HG03103 (cell line): ENCODE measurements at regions not wholly inside any gene's neighbourhood (a gene's known extent, or its start where the extent isn't known, plus 50 kb on each side); places are given as distances from the start of the nearest gene placed in this dataset.

Source experiments
- ATAC-seq: cut with Tn5 transposase; IDR thresholded peaks from one replicate; pipeline ENCODE4 v1.9.1; 2021; ENCODE audit warnings: low read depth; ENCODE audit not compliant: unreplicated experiment

DNA sequence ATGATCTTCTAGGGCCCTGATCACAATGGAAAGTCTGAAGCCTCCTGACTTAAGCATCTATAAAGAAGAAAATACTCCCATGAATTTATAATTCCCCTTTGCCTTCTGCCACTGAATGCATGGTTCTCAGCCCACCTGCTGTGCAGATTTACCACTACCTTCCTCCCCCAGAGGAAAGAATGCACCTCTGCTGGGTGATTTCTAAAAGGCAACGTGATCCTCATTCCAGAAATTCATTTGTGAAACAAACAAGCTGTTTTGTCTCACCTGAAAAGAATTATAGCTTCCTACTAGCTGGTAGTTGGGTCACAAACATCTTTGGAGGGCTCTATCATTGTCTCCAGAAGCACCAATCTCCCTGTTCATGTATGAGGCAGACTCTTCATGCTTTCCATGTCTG lies 320.2 kb downstream of the CDC14C start:
- ATAC-seq: no peak

DNA sequence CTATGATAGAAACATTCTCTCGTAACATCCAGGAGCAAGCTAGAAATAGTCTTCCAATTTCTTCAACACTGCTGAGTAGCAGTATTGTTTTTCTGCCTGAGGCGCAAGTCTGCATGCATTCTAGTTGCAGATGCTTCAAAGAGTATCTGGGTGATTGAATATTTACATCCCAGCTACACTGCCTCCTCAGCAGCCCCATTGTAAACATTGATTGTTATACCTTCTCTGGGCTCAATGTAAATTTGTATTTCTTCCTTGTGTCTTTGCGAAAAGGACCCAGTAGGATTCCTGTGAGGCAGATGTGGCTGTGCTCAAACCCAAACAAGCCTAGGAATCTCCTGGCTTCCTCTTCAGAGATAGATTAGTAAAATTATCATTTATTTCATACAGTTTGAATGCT lies 320.7 kb downstream of the CDC14C start:
- no peak for ATAC-seq

GRCh38 chr7:49247759-49248158 lies 323.4 kb downstream of the CDC14C start:
- no peak for ATAC-seq

GRCh38 chr7:49255054-49255453 lies 330.7 kb downstream of the CDC14C start:
- ATAC-seq: no peak

DNA sequence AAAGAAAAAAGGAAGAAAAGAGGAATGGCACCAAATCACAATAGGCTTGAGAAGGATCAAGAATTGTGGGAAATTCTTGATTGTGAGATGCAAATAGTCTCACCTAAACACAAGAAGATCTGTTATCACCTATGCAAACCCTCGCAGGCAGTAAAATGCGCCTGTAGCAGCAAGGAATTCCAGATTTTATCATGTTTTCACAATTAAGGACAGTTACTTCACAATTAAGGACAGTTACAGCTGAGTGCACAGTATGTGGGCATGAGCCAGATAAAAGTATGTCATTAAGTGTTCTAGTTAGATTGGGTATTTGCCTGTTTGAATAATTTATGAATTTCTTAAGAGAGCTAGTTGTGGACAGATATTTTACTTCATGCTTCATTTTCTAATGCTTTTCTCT lies 336.2 kb downstream of the CDC14C start:
- no peak for ATAC-seq

- no peak for ATAC-seq
These were observed 337.6 kb downstream of the CDC14C start for GRCh38 chr7:49261928-49262327.

DNA sequence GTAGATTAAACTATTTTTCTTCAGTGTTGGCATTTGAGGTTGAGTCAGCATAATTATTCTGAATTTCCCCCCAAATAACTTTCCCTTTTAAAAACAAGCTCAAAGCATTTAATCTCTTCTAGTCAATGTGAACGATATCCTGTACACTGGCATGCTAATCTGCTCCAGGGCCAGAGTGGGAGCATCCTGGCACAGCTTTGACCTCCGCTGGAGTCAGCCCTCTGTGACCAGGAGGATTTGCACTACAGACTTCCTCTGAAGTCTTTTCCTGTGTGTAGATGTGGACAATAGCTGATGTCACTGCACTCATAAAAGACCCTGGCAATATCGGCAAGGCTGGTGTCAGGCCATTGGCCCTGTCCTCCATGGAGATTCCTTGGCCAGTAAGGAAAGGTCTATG lies 340.2 kb downstream of the CDC14C start:
- no peak for ATAC-seq

DNA sequence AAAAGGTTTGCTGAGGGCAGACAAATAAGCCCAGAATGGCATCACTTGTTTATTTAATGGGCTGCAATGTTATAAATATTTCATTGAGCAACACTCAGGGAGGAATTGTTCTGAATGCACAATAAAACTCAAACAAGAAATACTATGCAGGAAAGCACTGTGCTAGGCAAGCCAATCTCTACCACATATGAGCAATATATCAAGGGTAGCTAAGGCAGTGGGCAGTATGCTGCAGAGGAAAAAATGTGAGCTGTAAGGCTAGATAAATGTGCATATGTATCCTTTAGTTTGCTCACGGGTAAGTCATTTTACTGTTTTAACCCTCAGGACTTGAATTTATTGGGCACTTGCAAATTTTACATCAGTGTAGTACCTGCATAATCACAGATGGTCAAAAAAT lies 349.6 kb downstream of the CDC14C start:
- ATAC-seq: no peak

DNA sequence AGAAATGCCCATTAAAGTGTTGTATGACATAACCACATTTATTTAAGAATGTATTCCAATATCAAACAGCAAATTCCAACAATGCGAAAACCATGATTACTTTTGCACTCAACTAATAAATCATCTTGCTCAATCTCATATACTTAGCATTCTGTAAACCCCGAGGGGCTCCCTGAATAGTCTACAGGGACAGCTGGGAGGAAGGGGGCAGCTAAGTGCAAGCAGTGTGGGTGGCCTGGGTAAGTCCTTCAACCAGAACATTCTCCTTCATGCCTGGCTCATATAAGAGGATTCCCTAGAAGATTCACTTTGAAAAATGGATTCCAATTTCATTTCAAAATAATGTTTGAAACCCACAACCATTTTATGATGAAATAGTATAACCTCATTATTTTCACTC lies 355.5 kb downstream of the CDC14C start:
- ATAC-seq: no peak

DNA sequence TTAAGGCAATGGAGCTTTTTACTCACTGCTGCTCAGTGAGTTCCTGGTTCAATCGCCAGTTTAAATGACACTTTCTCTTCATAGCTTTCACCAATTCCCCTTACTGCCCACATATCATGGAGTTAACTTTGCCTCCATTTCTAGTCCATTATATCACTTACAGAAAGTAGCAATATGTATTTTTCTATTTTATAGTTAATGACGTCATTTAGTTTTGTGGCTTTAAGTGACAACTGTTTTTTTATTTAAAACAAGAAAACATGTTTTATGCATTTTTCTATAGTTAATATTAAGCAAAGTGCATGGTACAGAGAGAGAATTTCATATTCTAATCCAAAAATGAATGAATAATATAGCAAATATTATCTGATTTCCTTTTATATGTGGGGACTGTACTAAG lies 363.3 kb downstream of the CDC14C start:
- no peak for ATAC-seq

- no peak for ATAC-seq
These were observed 370.3 kb downstream of the CDC14C start for GRCh38 chr7:49294611-49295010.

DNA sequence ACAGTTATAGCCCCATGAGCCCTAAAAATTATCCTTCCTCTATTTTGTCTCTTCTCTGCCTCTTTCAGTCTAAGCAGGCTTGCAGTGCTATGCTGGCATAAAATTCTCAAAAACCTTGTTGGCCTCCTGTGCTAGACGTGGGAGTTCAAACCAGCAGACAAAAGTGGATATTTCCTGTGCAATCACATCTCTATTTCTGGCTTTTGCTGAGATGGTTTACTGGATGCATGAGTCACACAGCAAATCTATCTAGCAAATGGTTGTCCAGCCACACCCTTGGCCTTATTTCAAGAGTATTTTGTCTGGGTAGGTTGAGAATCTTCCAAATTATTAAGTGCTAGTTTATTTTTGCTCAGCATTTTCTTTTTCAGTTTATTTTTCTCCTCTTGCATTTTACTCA lies 370.8 kb downstream of the CDC14C start:
- ATAC-seq: no peak

DNA sequence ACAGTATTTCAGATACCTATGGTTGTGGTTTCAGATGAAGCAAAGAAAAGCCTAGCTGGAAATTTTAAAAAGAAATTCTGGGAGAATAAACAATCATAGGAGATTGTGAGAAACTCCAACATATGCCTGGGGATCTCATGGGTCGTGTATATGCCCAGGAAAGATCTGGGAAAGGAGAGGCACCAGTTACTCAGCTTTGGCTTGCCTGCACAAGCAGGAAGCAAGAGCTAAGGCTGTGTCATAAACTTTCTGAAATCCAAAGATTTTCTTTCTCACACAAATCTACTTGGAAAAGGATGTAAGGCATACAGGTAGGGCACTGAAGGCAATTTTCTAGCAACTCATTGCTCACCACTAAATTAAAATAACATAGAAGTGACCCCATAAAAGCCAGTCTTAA lies 373.6 kb downstream of the CDC14C start:
- ATAC-seq: no peak

DNA sequence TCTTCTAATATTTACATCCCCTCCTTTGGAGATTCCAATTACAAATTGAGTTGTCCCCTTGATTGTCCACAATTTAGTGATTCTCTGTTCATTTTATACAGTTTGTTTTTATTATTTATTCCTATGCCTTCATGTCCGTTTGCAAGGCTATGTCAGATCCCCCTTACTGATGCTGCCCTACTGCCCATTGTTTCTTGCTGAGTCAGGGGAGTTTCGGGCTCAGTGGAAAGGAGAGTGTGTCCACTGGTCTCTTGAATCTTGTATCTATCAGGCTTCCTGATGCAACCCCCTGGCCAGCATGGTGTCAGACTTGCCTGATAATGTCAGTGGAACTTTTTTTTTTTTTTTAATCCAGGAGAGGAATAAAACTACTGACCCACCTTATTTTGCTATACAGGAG lies 384.4 kb downstream of the CDC14C start:
- ATAC-seq: no peak

- no peak for ATAC-seq
These were observed 395.7 kb downstream of the CDC14C start for GRCh38 chr7:49320083-49320482.

DNA sequence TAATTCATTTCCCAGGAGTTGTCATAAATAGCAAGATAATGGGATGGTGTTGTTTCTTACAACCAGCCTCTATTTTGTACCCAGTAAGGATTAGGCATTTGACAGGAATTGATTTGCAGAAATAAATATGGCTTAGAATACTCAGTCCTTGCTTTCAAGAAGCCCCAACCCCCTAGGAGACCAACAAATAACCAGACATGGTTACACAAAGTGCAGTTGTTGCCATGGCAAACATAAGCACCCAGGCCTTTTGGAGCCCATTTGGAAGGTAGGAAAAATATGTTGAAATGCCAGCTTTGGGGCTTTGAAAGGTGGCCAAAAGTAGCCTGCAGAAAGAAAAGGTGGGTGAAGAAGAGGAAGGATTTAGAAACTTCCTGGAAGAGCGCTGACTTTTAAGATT lies 397.5 kb downstream of the CDC14C start:
- ATAC-seq: no peak

DNA sequence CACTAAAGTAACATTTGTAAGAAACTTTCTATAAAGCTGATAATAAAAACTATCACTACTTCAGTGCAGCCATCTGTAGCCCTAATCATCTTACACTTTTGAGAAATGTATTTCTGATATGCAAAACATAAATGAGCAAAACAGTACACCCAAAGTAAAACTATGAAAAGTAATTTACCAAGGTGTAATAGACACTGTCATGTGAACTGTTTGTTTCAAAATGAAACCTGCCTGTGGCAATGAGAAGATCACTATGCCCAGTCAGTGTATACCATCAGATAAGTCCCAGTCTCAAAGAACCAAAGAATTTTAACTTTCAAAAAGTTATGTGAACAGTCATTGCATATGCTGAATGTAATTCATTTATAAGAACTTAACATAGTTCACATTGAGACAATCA lies 398.1 kb downstream of the CDC14C start:
- ATAC-seq: no peak

GRCh38 chr7:49324040-49324439 lies 399.7 kb downstream of the CDC14C start:
- no peak for ATAC-seq

- no peak for ATAC-seq
These were observed 400.4 kb downstream of the CDC14C start for GRCh38 chr7:49324707-49325106.

- no peak for ATAC-seq
These were observed 401.2 kb downstream of the CDC14C start for GRCh38 chr7:49325571-49325970.

- no peak for ATAC-seq
These were observed 402.8 kb downstream of the CDC14C start for GRCh38 chr7:49327155-49327554.

- ATAC-seq: no peak
These were observed 409.0 kb downstream of the CDC14C start for GRCh38 chr7:49333180-49333881.

- ATAC-seq: no peak
These were observed 417.5 kb downstream of the CDC14C start for GRCh38 chr7:49341849-49342248.
